OCI-LY1 (cell line): ENCODE measurements at regions not wholly inside any gene's neighbourhood (a gene's known extent, or its start where the extent isn't known, plus 50 kb on each side); places are given as distances from the start of the nearest gene placed in this dataset.

ENCODE experiments used
- CTCF ChIP-seq: fragments of 200-600 bp; sonication (generic), shearing (Covaris generic); IDR thresholded peaks from 2 replicates; pipeline ENCODE4 v1.5.1; 2017; ENCODE audit warnings: mild to moderate bottlenecking, antibody characterized with exemption, low read length, moderate library complexity, mixed read lengths
- EZH2 ChIP-seq: fragments of 200-600 bp; sonication (generic), shearing (Covaris generic); IDR thresholded peaks from 2 replicates; pipeline ENCODE4 v1.8.0; 2017; ENCODE audit warnings: borderline replicate concordance, mixed run types, mild to moderate bottlenecking, antibody characterized with exemption, low read length, moderate library complexity, mixed read lengths

- TF ChIP-seq CTCF (no peak), EZH2 (no peak)
Measured at GRCh38 chr18:73639788-73640187, 507.8 kb downstream of the FBXO15 start.
